GM19467 (cell line): ENCODE measurements at regions not wholly inside any gene's neighbourhood (a gene's known extent, or its start where the extent isn't known, plus 50 kb on each side); places are given as distances from the start of the nearest gene placed in this dataset.

Source experiments
- ATAC-seq: cut with Tn5 transposase; IDR thresholded peaks from one replicate; pipeline ENCODE4 v1.9.1; 2021; ENCODE audit warnings: mild to moderate bottlenecking, moderate library complexity; ENCODE audit not compliant: unreplicated experiment

GRCh38 chr5:133744960-133745308, 132.6 kb upstream of the FSTL4 start:
- ATAC-seq, result no peak

GRCh38 chr5:133744051-133744959, 132.0 kb upstream of the FSTL4 start:
- no peak for ATAC-seq

GRCh38 chr5:133742431-133742988, 130.2 kb upstream of the FSTL4 start:
- ATAC-seq, result no peak

GRCh38 chr5:133741818-133742355, 129.5 kb upstream of the FSTL4 start:
- no peak for ATAC-seq

GRCh38 chr5:133741396-133741795, 129.1 kb upstream of the FSTL4 start:
- ATAC-seq, result no peak

GRCh38 chr5:133739181-133739780, 126.9 kb upstream of the FSTL4 start:
- ATAC-seq, result no peak

- ATAC-seq, result no peak
Observed at GRCh38 chr5:133738271-133738670, 125.9 kb upstream of the FSTL4 start.

- ATAC-seq, result no peak
Observed at GRCh38 chr5:133736512-133736911, 124.2 kb upstream of the FSTL4 start.

- no peak for ATAC-seq
Observed at GRCh38 chr5:133735346-133735745, 123.0 kb upstream of the FSTL4 start.

GRCh38 chr5:133734916-133735315, 122.6 kb upstream of the FSTL4 start:
- ATAC-seq, result no peak

- ATAC-seq, result no peak
Observed at GRCh38 chr5:133732536-133732935, 120.2 kb upstream of the FSTL4 start.

- no peak for ATAC-seq
Observed at GRCh38 chr5:133731951-133732350, 119.6 kb upstream of the FSTL4 start.

GRCh38 chr5:133730866-133731265, 118.5 kb upstream of the FSTL4 start:
- ATAC-seq, result no peak

GRCh38 chr5:133730346-133730745, 118.0 kb upstream of the FSTL4 start:
- no peak for ATAC-seq

- ATAC-seq, result no peak
Observed at GRCh38 chr5:133729800-133730199, 117.5 kb upstream of the FSTL4 start.

- no peak for ATAC-seq
Observed at GRCh38 chr5:133728475-133728874, 116.1 kb upstream of the FSTL4 start.

- ATAC-seq, result no peak
Observed at GRCh38 chr5:133727636-133728035, 115.3 kb upstream of the FSTL4 start.

GRCh38 chr5:133723651-133724366, 111.5 kb upstream of the FSTL4 start:
- ATAC-seq, result no peak

- ATAC-seq, result no peak
Observed at GRCh38 chr5:133723126-133723525, 110.8 kb upstream of the FSTL4 start.

- ATAC-seq, result no peak
Observed at GRCh38 chr5:133721365-133721764, 109.0 kb upstream of the FSTL4 start.

- no peak for ATAC-seq
Observed at GRCh38 chr5:133718457-133718856, 106.1 kb upstream of the FSTL4 start.
